Esophagus mucosa (tissue), 1 donor: ENCODE measurements at regions not wholly inside any gene's neighbourhood (a gene's known extent, or its start where the extent isn't known, plus 50 kb on each side); places are given as distances from the start of the nearest gene placed in this dataset.

Source experiments
- ATAC-seq: fragments of 200-7000 bp; cut with Tn5 transposase; one replicate; pipeline ENCODE4 v1.9.1; 2020
- donor health status: DM: yes; HTN: yes; CAD: no.

- ATAC-seq = no peak
Measured at GRCh38 chr5:15260356-15261268, 239.4 kb upstream of the FBXL7 start.

- ATAC-seq = no peak
Measured at GRCh38 chr5:15256485-15256884, 243.5 kb upstream of the FBXL7 start.

GRCh38 chr5:15255576-15255975 lies 244.4 kb upstream of the FBXL7 start:
- no peak for ATAC-seq

- no peak for ATAC-seq
Measured at GRCh38 chr5:15254607-15255006, 245.4 kb upstream of the FBXL7 start.

- ATAC-seq = no peak
Measured at GRCh38 chr5:15252331-15252730, 247.6 kb upstream of the FBXL7 start.

GRCh38 chr5:15249152-15249551 lies 250.8 kb upstream of the FBXL7 start:
- ATAC-seq = no peak

- no peak for ATAC-seq
Measured at GRCh38 chr5:15248731-15249130, 251.2 kb upstream of the FBXL7 start.

GRCh38 chr5:15245913-15246312 lies 254.1 kb upstream of the FBXL7 start:
- ATAC-seq = no peak

- ATAC-seq = no peak
Measured at GRCh38 chr5:15243301-15244020, 256.5 kb upstream of the FBXL7 start.

- no peak for ATAC-seq
Measured at GRCh38 chr5:15241216-15241821, 258.7 kb upstream of the FBXL7 start.

- no peak for ATAC-seq
Measured at GRCh38 chr5:15238006-15238405, 262.0 kb upstream of the FBXL7 start.

GRCh38 chr5:15236911-15237508 lies 263.0 kb upstream of the FBXL7 start:
- ATAC-seq = no peak

- no peak for ATAC-seq
Measured at GRCh38 chr5:15234911-15235310, 265.1 kb upstream of the FBXL7 start.

GRCh38 chr5:15234366-15234765 lies 265.6 kb upstream of the FBXL7 start:
- ATAC-seq = no peak

GRCh38 chr5:15233566-15233965 lies 266.4 kb upstream of the FBXL7 start:
- ATAC-seq = no peak

- no peak for ATAC-seq
Measured at GRCh38 chr5:15222156-15222555, 277.8 kb upstream of the FBXL7 start.

GRCh38 chr5:15220642-15221173 lies 279.3 kb upstream of the FBXL7 start:
- no peak for ATAC-seq

- ATAC-seq = no peak
Measured at GRCh38 chr5:15215056-15215455, 284.9 kb upstream of the FBXL7 start.

GRCh38 chr5:15214010-15214409 lies 286.0 kb upstream of the FBXL7 start:
- no peak for ATAC-seq

- no peak for ATAC-seq
Measured at GRCh38 chr5:15209053-15209762, 290.8 kb upstream of the FBXL7 start.

- no peak for ATAC-seq
Measured at GRCh38 chr5:15206133-15206532, 293.8 kb upstream of the FBXL7 start.

GRCh38 chr5:15203376-15203775 lies 296.6 kb upstream of the FBXL7 start:
- no peak for ATAC-seq
